MG63 (cell line): ENCODE measurements at regions not wholly inside any gene's neighbourhood (a gene's known extent, or its start where the extent isn't known, plus 50 kb on each side); places are given as distances from the start of the nearest gene placed in this dataset.
A peak's percentile ranks its signal among the peaks of the same experiment; 100 is the strongest.

Experiments
- DNase-seq: peaks from one replicate; pipeline ENCODE4 v3.0.0-alpha.2; 2020
- H3K27me3 ChIP-seq: fragments of 250-450 bp; sonication (Bioruptor Pico); 2 replicates; pipeline ENCODE4 v1.5.1; 2020; ENCODE audit warnings: mild to moderate bottlenecking, moderate library complexity
- H3K36me3 ChIP-seq: fragments of 250-450 bp; sonication (Bioruptor Pico); 2 replicates; pipeline ENCODE4 v1.5.1; 2020; ENCODE audit warnings: mild to moderate bottlenecking, moderate library complexity
- H3K4me3 ChIP-seq: fragments of 250-450 bp; sonication (Bioruptor Pico); 2 replicates; pipeline ENCODE4 v1.5.1; 2020; ENCODE audit warnings: mild to moderate bottlenecking, moderate library complexity
- H3K9me3 ChIP-seq: fragments of 250-450 bp; sonication (Bioruptor Pico); 2 replicates; pipeline ENCODE4 v1.5.1; 2020; ENCODE audit warnings: mild to moderate bottlenecking, moderate library complexity

- no peak overlapping the region for H3K4me3 ChIP-seq
Observed at GRCh38 chr6:49370518-49370917, 92.5 kb downstream of the MMUT start.

GRCh38 chr6:49366539-49366938, 96.5 kb downstream of the MMUT start:
- no peaks in the 10 kb centered on the region for H3K36me3 ChIP-seq
- H3K27me3 ChIP-seq = no peaks in the 10 kb centered on the region
- DNase-seq = no peak
- no peak overlapping the region for H3K4me3 ChIP-seq
- H3K9me3 ChIP-seq = peaks cover 13% of the 10 kb centered on the region; the same call in 1 of the 2 replicates

More at GRCh38 chr6:49370518-49370917, 92.5 kb downstream of the MMUT start:
- peaks cover 5% of the 10 kb centered on the region; the same call in 1 of the 2 replicates for H3K9me3 ChIP-seq
- no peaks in the 10 kb centered on the region for H3K36me3 ChIP-seq
- DNase-seq = no peak
- no peaks in the 10 kb centered on the region for H3K27me3 ChIP-seq

GRCh38 chr6:49348561-49348960, 114.5 kb downstream of the MMUT start:
- H3K36me3 ChIP-seq = no peaks in the 10 kb centered on the region
- H3K9me3 ChIP-seq = no peaks in the 10 kb centered on the region
- no peak overlapping the region for H3K4me3 ChIP-seq
- DNase-seq = no peak
- no peaks in the 10 kb centered on the region for H3K27me3 ChIP-seq

- DNase-seq = no peak
- H3K36me3 ChIP-seq = no peaks in the 10 kb centered on the region
- no peaks in the 10 kb centered on the region for H3K9me3 ChIP-seq
- no peaks in the 10 kb centered on the region for H3K27me3 ChIP-seq
- H3K4me3 ChIP-seq = no peak overlapping the region
Observed at GRCh38 chr6:49342410-49342809, 120.6 kb downstream of the MMUT start.

GRCh38 chr6:49341869-49342268, 121.2 kb downstream of the MMUT start:
- H3K36me3 ChIP-seq = no peaks in the 10 kb centered on the region
- no peaks in the 10 kb centered on the region for H3K27me3 ChIP-seq
- no peaks in the 10 kb centered on the region for H3K9me3 ChIP-seq
- H3K4me3 ChIP-seq = no peak overlapping the region
- DNase-seq = no peak

GRCh38 chr6:49339096-49339495, 124.0 kb downstream of the MMUT start:
- Histone ChIP-seq H3K4me3 (no peak overlapping the region), H3K36me3 (no peaks in the 10 kb centered on the region), H3K27me3 (no peaks in the 10 kb centered on the region), H3K9me3 (no peaks in the 10 kb centered on the region; the same call in 1 of the 2 replicates)
- no peak for DNase-seq

- Histone ChIP-seq H3K9me3 (no peaks in the 10 kb centered on the region; the same call in 1 of the 2 replicates), H3K27me3 (no peaks in the 10 kb centered on the region), H3K36me3 (no peaks in the 10 kb centered on the region), H3K4me3 (no peak overlapping the region)
- no peak for DNase-seq
Observed at GRCh38 chr6:49336514-49337131, 126.4 kb downstream of the MMUT start.

GRCh38 chr6:49333345-49334125, 129.5 kb downstream of the MMUT start:
- Histone ChIP-seq H3K9me3 (no peaks in the 10 kb centered on the region; the same call in 1 of the 2 replicates), H3K27me3 (no peaks in the 10 kb centered on the region)
- no peak for DNase-seq

GRCh38 chr6:49332781-49333180, 130.3 kb downstream of the MMUT start:
- H3K27me3 ChIP-seq = no peaks in the 10 kb centered on the region
- no peak overlapping the region for H3K4me3 ChIP-seq
- no peaks in the 10 kb centered on the region for H3K36me3 ChIP-seq
- no peak for DNase-seq
- no peaks in the 10 kb centered on the region; the same call in 1 of the 2 replicates for H3K9me3 ChIP-seq

More at GRCh38 chr6:49333345-49334125, 129.5 kb downstream of the MMUT start:
- no peak overlapping the region for H3K4me3 ChIP-seq
- no peaks in the 10 kb centered on the region for H3K36me3 ChIP-seq

- Histone ChIP-seq H3K9me3 (no peaks in the 10 kb centered on the region), H3K4me3 (no peak overlapping the region), H3K36me3 (no peaks in the 10 kb centered on the region), H3K27me3 (no peaks in the 10 kb centered on the region)
- DNase-seq = no peak
Observed at GRCh38 chr6:49329186-49329585, 133.9 kb downstream of the MMUT start.

GRCh38 chr6:49328051-49328744, 134.9 kb downstream of the MMUT start:
- no peak overlapping the region for H3K4me3 ChIP-seq
- no peak for DNase-seq

GRCh38 chr6:49327571-49327970, 135.5 kb downstream of the MMUT start:
- Histone ChIP-seq H3K4me3 (no peak overlapping the region), H3K36me3 (no peaks in the 10 kb centered on the region), H3K9me3 (no peaks in the 10 kb centered on the region), H3K27me3 (no peaks in the 10 kb centered on the region)
- DNase-seq = no peak

More at GRCh38 chr6:49328051-49328744, 134.9 kb downstream of the MMUT start:
- Histone ChIP-seq H3K27me3 (no peaks in the 10 kb centered on the region), H3K9me3 (no peaks in the 10 kb centered on the region), H3K36me3 (no peaks in the 10 kb centered on the region)

GRCh38 chr6:49327005-49327404, 136.0 kb downstream of the MMUT start:
- no peak for DNase-seq
- Histone ChIP-seq H3K4me3 (no peak overlapping the region), H3K27me3 (no peaks in the 10 kb centered on the region)

GRCh38 chr6:49326347-49326746, 136.7 kb downstream of the MMUT start:
- DNase-seq = peak; percentile 15
- Histone ChIP-seq H3K9me3 (no peaks in the 10 kb centered on the region), H3K36me3 (no peaks in the 10 kb centered on the region), H3K27me3 (no peaks in the 10 kb centered on the region), H3K4me3 (no peak overlapping the region)

More at GRCh38 chr6:49327005-49327404, 136.0 kb downstream of the MMUT start:
- no peaks in the 10 kb centered on the region for H3K9me3 ChIP-seq
- H3K36me3 ChIP-seq = no peaks in the 10 kb centered on the region

GRCh38 chr6:49325891-49326290, 137.2 kb downstream of the MMUT start:
- Histone ChIP-seq H3K36me3 (no peaks in the 10 kb centered on the region), H3K27me3 (no peaks in the 10 kb centered on the region), H3K4me3 (no peak overlapping the region), H3K9me3 (no peaks in the 10 kb centered on the region)
- no peak for DNase-seq

GRCh38 chr6:49322861-49323260, 140.2 kb downstream of the MMUT start:
- H3K9me3 ChIP-seq = 0 out of 2 replicates have a peak, but pooled peaks cover 2% of the 10 kb centered on the region
- H3K27me3 ChIP-seq = no peaks in the 10 kb centered on the region
- H3K36me3 ChIP-seq = no peaks in the 10 kb centered on the region
- no peak overlapping the region for H3K4me3 ChIP-seq
- no peak for DNase-seq

GRCh38 chr6:49321561-49322072, 141.4 kb downstream of the MMUT start:
- Histone ChIP-seq H3K27me3 (no peaks in the 10 kb centered on the region), H3K36me3 (no peaks in the 10 kb centered on the region), H3K4me3 (no peak overlapping the region), H3K9me3 (peaks cover 2% of the 10 kb centered on the region; the same call in 1 of the 2 replicates)
- no peak for DNase-seq
